ENCODE measurements at regions not wholly inside any gene's neighbourhood (a gene's known extent, or its start where the extent isn't known, plus 50 kb on each side); places are given as distances from the start of the nearest gene placed in this dataset.

GRCh38 chr10:90389876-90390275, 468.0 kb downstream of the HTR7 start:
- no peak overlapping the region for H3K4me2 ChIP-seq (ENCODE audit: low read depth, low read length)
- H3K79me2 ChIP-seq (ENCODE audit: insufficient read depth, low read length): no peaks in the 10 kb centered on the region
- no peak overlapping the region for H3K9ac ChIP-seq (ENCODE audit: insufficient read depth, low read depth, low read length)
- no peak for DNase-seq (ENCODE audit: low spot score)
- no peaks in the 10 kb centered on the region for H4K20me1 ChIP-seq (ENCODE audit: insufficient read depth, low read length)
- no peaks in the 10 kb centered on the region for H3K9me3 ChIP-seq (ENCODE audit: low read length)
- no peak overlapping the region for H3K4me3 ChIP-seq (replicated peaks in 1 of 3; ENCODE audit: insufficient read depth in 1 of 3, low read depth in 2 of 3, low read length in 3 of 3)
- H3K36me3 ChIP-seq (replicated peaks in 1 of 2; ENCODE audit: control insufficient read depth in 1 of 2, insufficient read depth in 2 of 2, low read length in 2 of 2): no peaks in the 10 kb centered on the region
- no peak overlapping the region for H3K27ac ChIP-seq (ENCODE audit: extremely low read length, insufficient read depth, low read length)
- in situ Hi-C loops (cut with HindIII; ENCODE audit: extremely low pct_ligation_motif_present, low pct_unique_long_range_greater_than_20kb) (no loop called here), intact Hi-C loops (cut with micrococcal nuclease; ENCODE audit: unreplicated experiment) (no loop called here)
- H2AFZ ChIP-seq (ENCODE audit: low read length): no peak overlapping the region
- no TSS peak for BruUV-seq (replicated peaks)
- no peaks in the 10 kb centered on the region for H3K4me1 ChIP-seq (ENCODE audit: insufficient read depth, low read length)
- CTCF ChIA-PET (ENCODE audit: low intra/inter-chr PET ratio, low total read pairs): no interaction called here
- POLR2A ChIA-PET: no interaction called here
- no peak for FAIRE-seq
- no peaks in the 10 kb centered on the region for H3K27me3 ChIP-seq (ENCODE audit: control insufficient read depth in 1 of 2, insufficient read depth in 2 of 2, low read length in 2 of 2)
- WGBS (ENCODE audit: low lambda C conversion rate): 63% methylated on average over 3 of the region's 3 CpGs
- no peak for TF ChIP-seq ZMYM3 (CRISPR knock-in tag; IDR thresholded peaks at IDR 0.05)
- no peak for ATAC-seq

- no TSS peak for BruUV-seq (replicated peaks)
- FAIRE-seq: no peak
- Histone ChIP-seq H3K4me2 (ENCODE audit: low read depth, low read length) (no peak overlapping the region), H3K9me3 (ENCODE audit: low read length) (no peaks in the 10 kb centered on the region), H3K27ac (ENCODE audit: extremely low read length, insufficient read depth, low read length) (no peak overlapping the region), H3K36me3 (replicated peaks in 1 of 2; ENCODE audit: control insufficient read depth in 1 of 2, insufficient read depth in 2 of 2, low read length in 2 of 2) (no peaks in the 10 kb centered on the region), H3K79me2 (ENCODE audit: insufficient read depth, low read length) (no peaks in the 10 kb centered on the region), H2AFZ (ENCODE audit: low read length) (no peak overlapping the region), H4K20me1 (ENCODE audit: insufficient read depth, low read length) (no peaks in the 10 kb centered on the region), H3K27me3 (ENCODE audit: control insufficient read depth in 1 of 2, insufficient read depth in 2 of 2, low read length in 2 of 2) (no peaks in the 10 kb centered on the region), H3K9ac (ENCODE audit: insufficient read depth, low read depth, low read length) (no peak overlapping the region), H3K4me1 (ENCODE audit: insufficient read depth, low read length) (no peaks in the 10 kb centered on the region), H3K4me3 (replicated peaks in 1 of 3; ENCODE audit: insufficient read depth in 1 of 3, low read depth in 2 of 3, low read length in 3 of 3) (no peak overlapping the region)
- no peak for TF ChIP-seq NR1H2 (CRISPR knock-in tag; IDR thresholded peaks at IDR 0.05; ENCODE audit: borderline replicate concordance, low read depth)
- TF ChIP-seq IRF2 (CRISPR knock-in tag; IDR thresholded peaks at IDR 0.05): no peak
- ChIA-PET CTCF (ENCODE audit: low intra/inter-chr PET ratio, low total read pairs) (no interaction called here), POLR2A (no interaction called here)
- intact Hi-C loops (cut with micrococcal nuclease; ENCODE audit: unreplicated experiment): no loop called here
- ATAC-seq: no peak
- DNase-seq (ENCODE audit: low spot score): no peak
- in situ Hi-C loops (cut with HindIII; ENCODE audit: extremely low pct_ligation_motif_present, low pct_unique_long_range_greater_than_20kb): no loop called here
- WGBS (ENCODE audit: low lambda C conversion rate): 21% methylated on average over 2 of the region's 2 CpGs
These were observed 463.5 kb downstream of the HTR7 start for GRCh38 chr10:90394311-90394710.

GRCh38 chr10:90396721-90397120, 461.1 kb downstream of the HTR7 start:
- H3K79me2 ChIP-seq (ENCODE audit: insufficient read depth, low read length): no peaks in the 10 kb centered on the region
- no peaks in the 10 kb centered on the region for H3K27me3 ChIP-seq (ENCODE audit: control insufficient read depth in 1 of 2, insufficient read depth in 2 of 2, low read length in 2 of 2)
- H3K27ac ChIP-seq (ENCODE audit: extremely low read length, insufficient read depth, low read length): no peak overlapping the region
- ATAC-seq (no peak), DNase-seq (ENCODE audit: low spot score) (no peak), FAIRE-seq (no peak)
- no peak overlapping the region for H3K4me3 ChIP-seq (replicated peaks in 1 of 3; ENCODE audit: insufficient read depth in 1 of 3, low read depth in 2 of 3, low read length in 3 of 3)
- in situ Hi-C loops (cut with HindIII; ENCODE audit: extremely low pct_ligation_motif_present, low pct_unique_long_range_greater_than_20kb): no loop called here
- intact Hi-C loops (cut with micrococcal nuclease; ENCODE audit: unreplicated experiment): no loop called here
- H3K4me2 ChIP-seq (ENCODE audit: low read depth, low read length): no peak overlapping the region
- TF ChIP-seq ZNF782 (CRISPR knock-in tag; IDR thresholded peaks at IDR 0.05; ENCODE audit: borderline replicate concordance): no peak
- no peak for TF ChIP-seq RAD21 (CRISPR knock-in tag; IDR thresholded peaks at IDR 0.05)
- TF ChIP-seq MED1 (CRISPR knock-in tag; IDR thresholded peaks at IDR 0.05): no peak
- TF ChIP-seq ATF7 (IDR thresholded peaks at IDR 0.05): no peak
- TF ChIP-seq ATF7 (CRISPR knock-in tag; IDR thresholded peaks at IDR 0.05): no peak
- TF ChIP-seq, protein P1, sequence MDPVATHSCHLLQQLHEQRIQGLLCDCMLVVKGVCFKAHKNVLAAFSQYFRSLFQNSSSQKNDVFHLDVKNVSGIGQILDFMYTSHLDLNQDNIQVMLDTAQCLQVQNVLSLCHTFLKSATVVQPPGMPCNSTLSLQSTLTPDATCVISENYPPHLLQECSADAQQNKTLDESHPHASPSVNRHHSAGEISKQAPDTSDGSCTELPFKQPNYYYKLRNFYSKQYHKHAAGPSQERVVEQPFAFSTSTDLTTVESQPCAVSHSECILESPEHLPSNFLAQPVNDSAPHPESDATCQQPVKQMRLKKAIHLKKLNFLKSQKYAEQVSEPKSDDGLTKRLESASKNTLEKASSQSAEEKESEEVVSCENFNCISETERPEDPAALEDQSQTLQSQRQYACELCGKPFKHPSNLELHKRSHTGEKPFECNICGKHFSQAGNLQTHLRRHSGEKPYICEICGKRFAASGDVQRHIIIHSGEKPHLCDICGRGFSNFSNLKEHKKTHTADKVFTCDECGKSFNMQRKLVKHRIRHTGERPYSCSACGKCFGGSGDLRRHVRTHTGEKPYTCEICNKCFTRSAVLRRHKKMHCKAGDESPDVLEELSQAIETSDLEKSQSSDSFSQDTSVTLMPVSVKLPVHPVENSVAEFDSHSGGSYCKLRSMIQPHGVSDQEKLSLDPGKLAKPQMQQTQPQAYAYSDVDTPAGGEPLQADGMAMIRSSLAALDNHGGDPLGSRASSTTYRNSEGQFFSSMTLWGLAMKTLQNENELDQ (CRISPR knock-in tag; IDR thresholded peaks at IDR 0.05; ENCODE audit: borderline replicate concordance): no peak
- TF ChIP-seq NKX3-1 (CRISPR knock-in tag; IDR thresholded peaks at IDR 0.05): no peak
- no peak overlapping the region for H3K9ac ChIP-seq (ENCODE audit: insufficient read depth, low read depth, low read length)
- CTCF ChIA-PET (ENCODE audit: low intra/inter-chr PET ratio, low total read pairs): no interaction called here
- H3K4me1 ChIP-seq (ENCODE audit: insufficient read depth, low read length): no peaks in the 10 kb centered on the region
- no peaks in the 10 kb centered on the region for H3K9me3 ChIP-seq (ENCODE audit: low read length)
- no peak overlapping the region for H2AFZ ChIP-seq (ENCODE audit: low read length)
- POLR2A ChIA-PET: no interaction called here
- H4K20me1 ChIP-seq (ENCODE audit: insufficient read depth, low read length): no peaks in the 10 kb centered on the region
- no peaks in the 10 kb centered on the region for H3K36me3 ChIP-seq (replicated peaks in 1 of 2; ENCODE audit: control insufficient read depth in 1 of 2, insufficient read depth in 2 of 2, low read length in 2 of 2)
- BruUV-seq (replicated peaks): no TSS peak

Data from HepG2 (cell line).